Spleen (tissue), 11 donors: ENCODE measurements at regions not wholly inside any gene's neighbourhood (a gene's known extent, or its start where the extent isn't known, plus 50 kb on each side); places are given as distances from the start of the nearest gene placed in this dataset.

ENCODE experiments used
- DNase-seq: peaks from one replicate; pipeline ENCODE4 v3.0.0-alpha.2; 2020
- H3K27ac ChIP-seq, 8 donors: fragments of 200-600 bp; sonication (generic) in 7 of 8; 1 replicate in 4 of 8; 2 replicates in 4 of 8; pipeline versions ENCODE4 v1.5.0 to v1.8.0; 2016 to 2021; ENCODE audit warnings: inconsistent platforms in 4 of 8, mild to moderate bottlenecking in 4 of 8, moderate library complexity in 1 of 8
- H3K27me3 ChIP-seq, 7 donors: fragments of 200-600 bp; sonication (generic) in 6 of 7; replicated peaks in 1 of 7; 1 replicate in 4 of 7; 2 replicates in 3 of 7; pipeline versions ENCODE4 v1.5.0 to v1.8.0; 2016 to 2021; ENCODE audit warnings: inconsistent platforms in 3 of 7, mild to moderate bottlenecking in 1 of 7
- H3K36me3 ChIP-seq, 6 donors: fragments of 200-600 bp; sonication (generic) in 5 of 6; 1 replicate in 4 of 6; 2 replicates in 2 of 6; pipeline versions ENCODE4 v1.5.0 to v1.8.0; 2016 to 2021; ENCODE audit warnings: inconsistent platforms in 2 of 6
- H3K4me1 ChIP-seq, 6 donors: fragments of 200-600 bp; sonication (generic) in 5 of 6; 1 replicate in 3 of 6; 2 replicates in 3 of 6; pipeline versions ENCODE4 v1.5.0 to v1.8.0; 2016 to 2021; ENCODE audit warnings: inconsistent platforms in 3 of 6
- H3K4me3 ChIP-seq, 8 donors: fragments of 200-600 bp; sonication (generic) in 7 of 8; 1 replicate in 4 of 8; 2 replicates in 4 of 8; pipeline versions ENCODE4 v1.5.0 to v1.8.0; 2016 to 2021; ENCODE audit warnings: inconsistent platforms in 4 of 8, mild to moderate bottlenecking in 4 of 8, moderate library complexity in 2 of 8
- H3K9me3 ChIP-seq, 8 donors: fragments of 200-600 bp; sonication (generic) in 7 of 8; 1 replicate in 4 of 8; 2 replicates in 4 of 8; pipeline versions ENCODE4 v1.5.0 to v1.8.0; 2016 to 2021; ENCODE audit warnings: inconsistent platforms in 4 of 8
- POLR2A ChIP-seq, 3 donors: fragments of 450-650 bp; IDR thresholded peaks; one replicate each; pipeline ENCODE4 v1.5.1; 2017; ENCODE audit warnings: antibody characterized with exemption in 3 of 3, mild to moderate bottlenecking in 1 of 3
- POLR2AphosphoS5 ChIP-seq, 3 donors: sonication (generic); formaldehyde crosslinking; IDR thresholded peaks; one replicate each; pipeline ENCODE4 v1.5.1; 2017; ENCODE audit warnings: antibody characterized with exemption in 3 of 3
- WGBS, 5 donors: extraction: QIAGEN DNeasy Blood & Tissue Kit in 3 of 5; methylation state at CpG; one replicate each; pipeline versions ENCODE4 v1.1.5 to v1.1.7; 2013 to 2018; 5-methylcytosine and 5-hydroxymethylcytosine counted together
- intact Hi-C: fragments of 100-400 bp; cut with DNase I; formaldehyde crosslinking; loops from one replicate; pipeline ENCODE4 v1.15.0; 2023; ENCODE audit warnings: low total_unique reads
- TF ChIP-seq, protein P1 (sequence below), 11 experiments: fragments of 200-600 bp in 7 of 11; fragments of 450-650 bp in 4 of 11; sonication (generic) in 4 of 11; IDR thresholded peaks in 8 of 11; conservative IDR thresholded peaks in 3 of 11; 1 replicate in 7 of 11; 2 replicates in 4 of 11; pipeline versions ENCODE4 v1.4.0 to v1.8.0; 2016 to 2021; ENCODE audit warnings: antibody characterized with exemption in 11 of 11, inconsistent platforms in 4 of 11, mild to moderate bottlenecking in 1 of 11
- donor health status: healthy with polysubstance abuse.
- donor health status: DM: no; HTN: no; CAD: no; lungs with moderate emphysema.
- donor health status: DM: no; HTN: no; CAD: no.
- donor health status: Bipolar disorder and iron deficiency.
- donor health status: healthy.
- donor health status: DM: no; HTN: no; CAD: no.
- donor health status: DM: yes; HTN: yes; CAD: no.

DNA sequence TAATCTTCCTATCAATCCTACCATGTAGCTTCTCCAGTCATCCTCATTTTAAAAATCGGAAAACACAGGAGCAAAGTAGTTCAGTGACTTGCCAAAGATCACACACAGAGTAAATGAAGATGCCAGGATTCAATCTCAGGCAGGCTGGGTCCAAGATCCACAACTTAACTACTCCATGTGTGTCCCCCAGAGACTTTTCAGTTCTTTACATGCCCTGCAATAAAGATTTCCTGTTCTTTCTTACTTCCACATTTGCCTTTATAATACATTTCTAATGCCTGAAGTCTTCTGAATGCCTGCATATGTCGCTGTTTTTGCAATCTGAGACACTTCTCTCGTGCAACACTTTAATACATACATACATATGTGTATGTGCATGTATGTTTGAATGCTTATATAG, 121.7 kb upstream of the MARCKS start:
- Histone ChIP-seq H3K27ac (no peak overlapping the region), H3K4me3 (no peak overlapping the region), H3K27me3 (no peaks in the 10 kb centered on the region), H3K4me1 (peaks cover 0 to 9% (median 0%) of the 10 kb centered on the region in 6 donors), H3K9me3 (no peaks in the 10 kb centered on the region), H3K36me3 (no peaks in the 10 kb centered on the region)
- TF ChIP-seq POLR2AphosphoS5 (IDR thresholded peaks at IDR 0.05) (no peak), POLR2A (IDR thresholded peaks at IDR 0.05) (no peak)
- TF ChIP-seq, protein P1, sequence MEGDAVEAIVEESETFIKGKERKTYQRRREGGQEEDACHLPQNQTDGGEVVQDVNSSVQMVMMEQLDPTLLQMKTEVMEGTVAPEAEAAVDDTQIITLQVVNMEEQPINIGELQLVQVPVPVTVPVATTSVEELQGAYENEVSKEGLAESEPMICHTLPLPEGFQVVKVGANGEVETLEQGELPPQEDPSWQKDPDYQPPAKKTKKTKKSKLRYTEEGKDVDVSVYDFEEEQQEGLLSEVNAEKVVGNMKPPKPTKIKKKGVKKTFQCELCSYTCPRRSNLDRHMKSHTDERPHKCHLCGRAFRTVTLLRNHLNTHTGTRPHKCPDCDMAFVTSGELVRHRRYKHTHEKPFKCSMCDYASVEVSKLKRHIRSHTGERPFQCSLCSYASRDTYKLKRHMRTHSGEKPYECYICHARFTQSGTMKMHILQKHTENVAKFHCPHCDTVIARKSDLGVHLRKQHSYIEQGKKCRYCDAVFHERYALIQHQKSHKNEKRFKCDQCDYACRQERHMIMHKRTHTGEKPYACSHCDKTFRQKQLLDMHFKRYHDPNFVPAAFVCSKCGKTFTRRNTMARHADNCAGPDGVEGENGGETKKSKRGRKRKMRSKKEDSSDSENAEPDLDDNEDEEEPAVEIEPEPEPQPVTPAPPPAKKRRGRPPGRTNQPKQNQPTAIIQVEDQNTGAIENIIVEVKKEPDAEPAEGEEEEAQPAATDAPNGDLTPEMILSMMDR (IDR thresholded peaks at IDR 0.05 in 8 of 11, conservative IDR thresholded peaks at IDR 0.05 in 3 of 11) = no peak
- no peak for DNase-seq
- 44 to 55% (median 48%) methylated on average over 3 of the region's 3 CpGs for WGBS, 5 donors
- intact Hi-C loops = no loop called here

DNA sequence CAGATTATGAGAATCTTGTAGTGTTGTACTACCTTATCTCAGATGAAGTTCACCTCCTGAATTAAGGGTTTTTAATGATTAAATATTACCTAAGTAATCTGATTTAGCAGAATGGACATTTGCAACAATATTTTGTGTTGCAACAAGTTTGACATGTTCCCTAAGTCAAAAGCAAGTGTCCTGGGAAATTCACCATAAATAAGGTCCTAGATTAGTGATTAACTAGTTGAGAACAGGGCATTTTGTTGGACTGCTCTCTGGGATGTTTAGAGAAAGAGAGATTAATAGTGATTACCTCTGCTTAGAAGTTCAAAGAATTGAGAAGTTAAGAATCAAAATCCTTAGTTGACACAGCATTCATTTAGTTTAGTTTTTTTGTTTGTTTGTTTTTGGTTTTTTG, 120.2 kb upstream of the MARCKS start:
- DNase-seq = no peak
- Histone ChIP-seq H3K27me3 (no peaks in the 10 kb centered on the region), H3K27ac (no peak overlapping the region), H3K4me1 (peaks cover 0 to 9% (median 0%) of the 10 kb centered on the region in 6 donors), H3K4me3 (no peak overlapping the region), H3K9me3 (no peaks in the 10 kb centered on the region), H3K36me3 (no peaks in the 10 kb centered on the region)
- intact Hi-C loops = no loop called here
- TF ChIP-seq, protein P1 (IDR thresholded peaks at IDR 0.05 in 8 of 11, conservative IDR thresholded peaks at IDR 0.05 in 3 of 11) = no peak
- no peak for TF ChIP-seq POLR2AphosphoS5 (IDR thresholded peaks at IDR 0.05)
- no peak for TF ChIP-seq POLR2A (IDR thresholded peaks at IDR 0.05)

DNA sequence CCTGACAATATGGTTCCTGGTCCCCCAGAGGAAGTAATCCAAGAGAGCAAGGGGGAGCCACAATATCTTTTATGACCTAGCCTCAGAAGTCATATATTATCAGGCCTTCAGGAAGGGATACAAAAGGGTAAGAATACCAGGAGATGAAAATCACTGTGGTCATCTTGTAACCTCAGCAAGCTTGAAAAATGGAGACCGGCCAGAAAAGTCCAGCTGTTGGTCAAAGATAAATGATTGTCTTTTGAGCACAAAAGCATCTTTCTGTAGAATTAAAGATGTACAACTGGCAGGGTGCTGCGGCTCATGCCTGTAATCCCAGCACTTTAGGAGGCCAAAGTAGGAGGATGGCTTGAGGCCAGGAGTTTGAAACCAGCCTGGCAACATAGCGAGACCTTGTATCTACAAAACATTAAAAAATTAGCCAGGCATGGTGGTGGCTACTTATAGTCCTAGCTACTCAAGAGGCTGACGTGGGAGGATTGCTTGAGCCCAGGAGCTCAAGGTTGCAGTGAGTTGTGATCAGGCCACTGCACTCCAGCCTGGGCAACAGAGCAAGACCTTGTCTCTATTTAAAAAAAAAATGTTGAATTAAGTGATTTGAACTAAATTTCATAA, 118.0 kb upstream of the MARCKS start:
- Histone ChIP-seq H3K4me1 (peaks cover 0 to 9% (median 0%) of the 10 kb centered on the region in 6 donors), H3K27me3 (no peaks in the 10 kb centered on the region), H3K9me3 (no peaks in the 10 kb centered on the region), H3K27ac (no peak overlapping the region), H3K36me3 (no peaks in the 10 kb centered on the region), H3K4me3 (no peak overlapping the region)
- DNase-seq = no peak
- 88 to 96% (median 93%) methylated on average over 4 of the region's 4 CpGs for WGBS, 5 donors
- intact Hi-C loops = no loop called here
- TF ChIP-seq POLR2A (IDR thresholded peaks at IDR 0.05) = no peak
- no peak for TF ChIP-seq POLR2AphosphoS5 (IDR thresholded peaks at IDR 0.05)
- TF ChIP-seq, protein P1 (IDR thresholded peaks at IDR 0.05 in 8 of 11, conservative IDR thresholded peaks at IDR 0.05 in 3 of 11) = no peak

DNA sequence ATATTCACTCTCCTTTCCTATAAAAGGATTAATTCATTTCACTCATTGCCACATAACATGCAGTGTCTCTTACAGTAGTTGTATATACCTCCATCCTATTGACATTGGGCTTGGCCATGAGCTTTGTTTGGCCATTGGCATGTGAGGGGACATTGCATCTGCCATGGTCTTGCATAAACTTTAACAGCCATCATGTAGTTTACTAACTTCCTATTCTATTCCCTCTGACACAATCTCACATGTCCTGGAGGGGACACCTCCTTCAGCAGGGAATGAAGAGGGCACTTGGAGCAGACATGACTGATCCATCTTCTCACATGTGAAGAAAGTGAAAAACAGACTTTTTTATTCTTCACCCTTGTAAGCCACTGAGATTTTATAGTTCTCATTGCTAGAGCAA, 115.5 kb upstream of the MARCKS start:
- intact Hi-C loops = no loop called here
- H3K27me3 ChIP-seq = no peaks in the 10 kb centered on the region

More for the DNA sequence above, 115.5 kb upstream of the MARCKS start:
- Histone ChIP-seq H3K36me3 (no peaks in the 10 kb centered on the region), H3K9me3 (no peaks in the 10 kb centered on the region), H3K4me1 (peaks cover 0 to 10% (median 2%) of the 10 kb centered on the region in 6 donors), H3K27ac (no peak overlapping the region), H3K4me3 (no peak overlapping the region)
- no peak for DNase-seq
- TF ChIP-seq POLR2AphosphoS5 (IDR thresholded peaks at IDR 0.05) (no peak), POLR2A (IDR thresholded peaks at IDR 0.05) (no peak)
- TF ChIP-seq, protein P1 (IDR thresholded peaks at IDR 0.05 in 8 of 11, conservative IDR thresholded peaks at IDR 0.05 in 3 of 11) = no peak
